ENCODE measurements at regions not wholly inside any gene's neighbourhood (a gene's known extent, or its start where the extent isn't known, plus 50 kb on each side); places are given as distances from the start of the nearest gene placed in this dataset.

- no peak for TF ChIP-seq YY1 (IDR thresholded peaks at IDR 0.05; ENCODE audit: borderline replicate concordance in 1 of 3, control insufficient read depth in 1 of 3, extremely low read depth in 1 of 3, insufficient read depth in 3 of 3, insufficient read length in 1 of 3, insufficient replicate concordance in 2 of 3, low read depth in 1 of 3, low read length in 2 of 3)
- no peak for TF ChIP-seq GABPB1 (CRISPR knock-in tag; IDR thresholded peaks at IDR 0.05)
- TF ChIP-seq, protein P1, sequence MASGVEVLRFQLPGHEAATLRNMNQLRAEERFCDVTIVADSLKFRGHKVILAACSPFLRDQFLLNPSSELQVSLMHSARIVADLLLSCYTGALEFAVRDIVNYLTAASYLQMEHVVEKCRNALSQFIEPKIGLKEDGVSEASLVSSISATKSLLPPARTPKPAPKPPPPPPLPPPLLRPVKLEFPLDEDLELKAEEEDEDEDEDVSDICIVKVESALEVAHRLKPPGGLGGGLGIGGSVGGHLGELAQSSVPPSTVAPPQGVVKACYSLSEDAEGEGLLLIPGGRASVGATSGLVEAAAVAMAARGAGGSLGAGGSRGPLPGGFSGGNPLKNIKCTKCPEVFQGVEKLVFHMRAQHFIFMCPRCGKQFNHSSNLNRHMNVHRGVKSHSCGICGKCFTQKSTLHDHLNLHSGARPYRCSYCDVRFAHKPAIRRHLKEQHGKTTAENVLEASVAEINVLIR (CRISPR knock-in tag; IDR thresholded peaks at IDR 0.05): no peak
These were observed 426.6 kb downstream of the OMA1 start (continued) for GRCh38 chr1:58119971-58120370.

DNA sequence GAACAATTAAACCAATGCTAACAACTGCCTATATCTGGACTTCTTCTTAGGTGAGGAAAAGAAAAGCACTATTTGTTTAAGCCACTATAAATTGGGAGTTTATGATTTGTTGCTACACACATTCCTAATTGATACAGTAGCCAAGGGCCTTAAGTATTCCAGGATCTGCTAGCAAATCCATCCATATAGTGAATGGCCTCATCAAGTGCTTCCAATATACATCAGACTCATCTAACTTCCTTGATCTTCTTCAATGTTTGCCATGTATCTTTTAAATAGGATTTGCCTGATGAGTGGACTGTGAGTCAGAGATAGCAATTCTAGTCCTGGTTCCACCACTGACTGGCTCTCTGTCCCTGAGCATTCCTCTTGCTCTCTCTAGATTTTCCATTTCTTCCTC is 430.2 kb downstream of the OMA1 start:
- DNase-seq (ENCODE audit: extremely low read depth in 1 of 4, low spot score in 3 of 4): no peak
- H3K79me2 ChIP-seq (ENCODE audit: control insufficient read depth, insufficient read depth, low read length): no peaks in the 10 kb centered on the region
- no peaks in the 10 kb centered on the region for H3K9me3 ChIP-seq (replicated peaks; ENCODE audit: control insufficient read depth, insufficient read depth, low read depth, low read length)
- H4K20me1 ChIP-seq (replicated peaks; ENCODE audit: control insufficient read depth, insufficient read depth, low read length): no peaks in the 10 kb centered on the region
- ChIA-PET CTCF (ENCODE audit: low intra/inter-chr PET ratio) (no interaction called here), POLR2A (interaction anchor here (0.6 kb wide), 1 partner anchor 684 kb away, joined by 4 read pairs; no protein-coding TSS in a partner anchor)
- H3K9me1 ChIP-seq (ENCODE audit: control insufficient read depth, insufficient read depth, low read length): no peaks in the 10 kb centered on the region
- no peaks in the 10 kb centered on the region for H3K36me3 ChIP-seq (ENCODE audit: control insufficient read depth, insufficient read depth, low read length)
- no TSS peak for BruUV-seq (replicated peaks)
- H3K4me3 ChIP-seq: no peak overlapping the region
- H3K9ac ChIP-seq (ENCODE audit: insufficient read depth in 1 of 2, low read depth in 2 of 2, low read length in 2 of 2): no peak overlapping the region
- H3K27ac ChIP-seq (ENCODE audit: extremely low read depth, low read depth, low read length): no peak overlapping the region
- intact Hi-C loops (cut with micrococcal nuclease): no loop called here
- no peak for FAIRE-seq
- no peaks in the 10 kb centered on the region for H3K4me1 ChIP-seq (replicated peaks in 1 of 2; ENCODE audit: control insufficient read depth in 2 of 2, insufficient read depth in 2 of 2, low read length in 2 of 2)
- H3K4me2 ChIP-seq (ENCODE audit: insufficient read depth, low read length): no peak overlapping the region
- no peak overlapping the region for H2AFZ ChIP-seq (ENCODE audit: low read depth, low read length)
- no peak for ATAC-seq
- H3K27me3 ChIP-seq (ENCODE audit: control insufficient read depth in 2 of 2, insufficient read depth in 2 of 2, low read length in 2 of 2): no peaks in the 10 kb centered on the region
- in situ Hi-C loops (cut with MboI): no loop called here
- TF ChIP-seq ZNF197 (CRISPR knock-in tag; IDR thresholded peaks at IDR 0.05; ENCODE audit: low read depth): no peak
- TF ChIP-seq, protein P2, sequence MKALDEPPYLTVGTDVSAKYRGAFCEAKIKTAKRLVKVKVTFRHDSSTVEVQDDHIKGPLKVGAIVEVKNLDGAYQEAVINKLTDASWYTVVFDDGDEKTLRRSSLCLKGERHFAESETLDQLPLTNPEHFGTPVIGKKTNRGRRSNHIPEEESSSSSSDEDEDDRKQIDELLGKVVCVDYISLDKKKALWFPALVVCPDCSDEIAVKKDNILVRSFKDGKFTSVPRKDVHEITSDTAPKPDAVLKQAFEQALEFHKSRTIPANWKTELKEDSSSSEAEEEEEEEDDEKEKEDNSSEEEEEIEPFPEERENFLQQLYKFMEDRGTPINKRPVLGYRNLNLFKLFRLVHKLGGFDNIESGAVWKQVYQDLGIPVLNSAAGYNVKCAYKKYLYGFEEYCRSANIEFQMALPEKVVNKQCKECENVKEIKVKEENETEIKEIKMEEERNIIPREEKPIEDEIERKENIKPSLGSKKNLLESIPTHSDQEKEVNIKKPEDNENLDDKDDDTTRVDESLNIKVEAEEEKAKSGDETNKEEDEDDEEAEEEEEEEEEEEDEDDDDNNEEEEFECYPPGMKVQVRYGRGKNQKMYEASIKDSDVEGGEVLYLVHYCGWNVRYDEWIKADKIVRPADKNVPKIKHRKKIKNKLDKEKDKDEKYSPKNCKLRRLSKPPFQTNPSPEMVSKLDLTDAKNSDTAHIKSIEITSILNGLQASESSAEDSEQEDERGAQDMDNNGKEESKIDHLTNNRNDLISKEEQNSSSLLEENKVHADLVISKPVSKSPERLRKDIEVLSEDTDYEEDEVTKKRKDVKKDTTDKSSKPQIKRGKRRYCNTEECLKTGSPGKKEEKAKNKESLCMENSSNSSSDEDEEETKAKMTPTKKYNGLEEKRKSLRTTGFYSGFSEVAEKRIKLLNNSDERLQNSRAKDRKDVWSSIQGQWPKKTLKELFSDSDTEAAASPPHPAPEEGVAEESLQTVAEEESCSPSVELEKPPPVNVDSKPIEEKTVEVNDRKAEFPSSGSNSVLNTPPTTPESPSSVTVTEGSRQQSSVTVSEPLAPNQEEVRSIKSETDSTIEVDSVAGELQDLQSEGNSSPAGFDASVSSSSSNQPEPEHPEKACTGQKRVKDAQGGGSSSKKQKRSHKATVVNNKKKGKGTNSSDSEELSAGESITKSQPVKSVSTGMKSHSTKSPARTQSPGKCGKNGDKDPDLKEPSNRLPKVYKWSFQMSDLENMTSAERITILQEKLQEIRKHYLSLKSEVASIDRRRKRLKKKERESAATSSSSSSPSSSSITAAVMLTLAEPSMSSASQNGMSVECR (CRISPR knock-in tag; IDR thresholded peaks at IDR 0.05): no peak
- no peak for TF ChIP-seq GTF2A2 (tag; IDR thresholded peaks at IDR 0.05)
- TF ChIP-seq HDAC6 (IDR thresholded peaks at IDR 0.05; ENCODE audit: low read depth, low read length): no peak
- TF ChIP-seq ADNP (tag; IDR thresholded peaks at IDR 0.05): no peak
- no peak for TF ChIP-seq ZNF324 (CRISPR knock-in tag; IDR thresholded peaks at IDR 0.05)
- TF ChIP-seq PPARD (CRISPR knock-in tag; IDR thresholded peaks at IDR 0.05): no peak
- TF ChIP-seq HNRNPUL1 (IDR thresholded peaks at IDR 0.05; ENCODE audit: low read length): no peak
- TF ChIP-seq, protein P3, sequence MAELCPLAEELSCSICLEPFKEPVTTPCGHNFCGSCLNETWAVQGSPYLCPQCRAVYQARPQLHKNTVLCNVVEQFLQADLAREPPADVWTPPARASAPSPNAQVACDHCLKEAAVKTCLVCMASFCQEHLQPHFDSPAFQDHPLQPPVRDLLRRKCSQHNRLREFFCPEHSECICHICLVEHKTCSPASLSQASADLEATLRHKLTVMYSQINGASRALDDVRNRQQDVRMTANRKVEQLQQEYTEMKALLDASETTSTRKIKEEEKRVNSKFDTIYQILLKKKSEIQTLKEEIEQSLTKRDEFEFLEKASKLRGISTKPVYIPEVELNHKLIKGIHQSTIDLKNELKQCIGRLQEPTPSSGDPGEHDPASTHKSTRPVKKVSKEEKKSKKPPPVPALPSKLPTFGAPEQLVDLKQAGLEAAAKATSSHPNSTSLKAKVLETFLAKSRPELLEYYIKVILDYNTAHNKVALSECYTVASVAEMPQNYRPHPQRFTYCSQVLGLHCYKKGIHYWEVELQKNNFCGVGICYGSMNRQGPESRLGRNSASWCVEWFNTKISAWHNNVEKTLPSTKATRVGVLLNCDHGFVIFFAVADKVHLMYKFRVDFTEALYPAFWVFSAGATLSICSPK (IDR thresholded peaks at IDR 0.05; ENCODE audit: borderline replicate concordance): no peak
- no peak for TF ChIP-seq CAMTA2 (CRISPR knock-in tag; conservative IDR thresholded peaks at IDR 0.05)
- no peak for TF ChIP-seq KDM4B (IDR thresholded peaks at IDR 0.05; ENCODE audit: borderline replicate concordance in 2 of 2, low read depth in 1 of 2)
- TF ChIP-seq L3MBTL2 (IDR thresholded peaks at IDR 0.05): no peak

Data from K562 (cell line).